GM12878 (cell line): ENCODE measurements at regions not wholly inside any gene's neighbourhood (a gene's known extent, or its start where the extent isn't known, plus 50 kb on each side); places are given as distances from the start of the nearest gene placed in this dataset.

Experiments used
- ATAC-seq: fragments of 200-7000 bp; cut with Tn5 transposase; 3 replicates; pipeline ENCODE4 v1.9.1; 2020; ENCODE audit warnings: mild to moderate bottlenecking, moderate library complexity
- BruUV-seq: library from RNA; stranded (reverse); fragments of 400-500 nt; replicated peaks from 2 replicates; lab custom pipeline; 2021; lab: Mats Ljungman, UMichigan
- CTCF ChIA-PET: fragments of 300-600 bp; sonication (Branson Sonifier 250); formaldehyde crosslinking; extraction: SDS; loops from one replicate; lab custom pipeline; 2021; ENCODE audit warnings: inconsistent platforms; lab: Yijun Ruan, JAX
- POLR2A ChIA-PET: fragments of 350-600 bp; formaldehyde crosslinking; extraction: SDS; loops from one replicate; lab custom pipeline; 2021; ENCODE audit warnings: inconsistent platforms; lab: Charles Lee
- RAD21 ChIA-PET: fragments of 300-600 bp; sonication (Branson Sonifier 250); formaldehyde crosslinking; loops from one replicate; lab custom pipeline; 2023; ENCODE audit warnings: antibody characterized with exemption; ENCODE audit not compliant: unreplicated experiment; lab: Charles Lee
- SMC1A ChIA-PET: fragments of 300-600 bp; sonication (Branson Sonifier 250); formaldehyde crosslinking; loops from one replicate; lab custom pipeline; 2023; ENCODE audit not compliant: unreplicated experiment, uncharacterized antibody; lab: Charles Lee
- DNase-seq: peaks from one replicate; pipeline ENCODE4 v3.0.0-alpha.2; 2011; ENCODE audit warnings: low read depth, low spot score
- FAIRE-seq: peaks from 3 replicates; lab custom pipeline; 2011; peaks lifted over from hg19 to GRCh38; lab: Jason Lieb, UNC
- H2AFZ ChIP-seq: 2 replicates; pipeline ENCODE4 v1.6.0; 2011; ENCODE audit warnings: low read depth, low read length, control low read depth; ENCODE audit not compliant: control insufficient read depth
- H3K27ac ChIP-seq: 2 replicates; pipeline ENCODE4 v1.5.1; 2011; ENCODE audit warnings: control low read depth; ENCODE audit not compliant: control insufficient read depth, insufficient read depth
- H3K27me3 ChIP-seq, 2 experiments: replicated peaks in 1 of 2; 2 replicates each; pipeline versions ENCODE4 v1.6.0 to v1.6.1; 2011; ENCODE audit warnings: low read length in 1 of 2; ENCODE audit not compliant: control insufficient read depth in 2 of 2, insufficient read depth in 2 of 2
- H3K36me3 ChIP-seq, 2 experiments: 2 replicates each; pipeline ENCODE4 v1.5.1; 2011; ENCODE audit warnings: low read length in 1 of 2; ENCODE audit not compliant: control insufficient read depth in 2 of 2, insufficient read depth in 2 of 2
- H3K4me1 ChIP-seq: 2 replicates; pipeline ENCODE4 v1.6.1; 2011; ENCODE audit warnings: mild to moderate bottlenecking, low read length, moderate library complexity, mixed read lengths; ENCODE audit not compliant: control insufficient read depth, insufficient read depth
- H3K4me2 ChIP-seq: 2 replicates; pipeline ENCODE4 v1.6.0; 2011; ENCODE audit warnings: control low read depth; ENCODE audit not compliant: control insufficient read depth, insufficient read depth
- H3K4me3 ChIP-seq: fragments of 200-600 bp; sonication (generic); 2 replicates; pipeline ENCODE4 v1.5.1; 2016
- H3K79me2 ChIP-seq: 2 replicates; pipeline ENCODE4 v1.6.0; 2011; ENCODE audit warnings: low read length; ENCODE audit not compliant: control insufficient read depth, insufficient read depth
- H3K9ac ChIP-seq: 2 replicates; pipeline ENCODE4 v1.8.0; 2011; ENCODE audit warnings: low read length, control low read depth, mixed read lengths; ENCODE audit not compliant: control insufficient read depth, insufficient read depth
- H3K9me3 ChIP-seq: replicated peaks from 3 replicates; pipeline ENCODE4 v1.5.1; 2011; ENCODE audit warnings: mild to moderate bottlenecking, low read length; ENCODE audit not compliant: control insufficient read depth, insufficient read depth
- H4K20me1 ChIP-seq: 2 replicates; pipeline ENCODE4 v1.6.0; 2011; ENCODE audit not compliant: control insufficient read depth, insufficient read depth
- ASH2L ChIP-seq: fragments of 300-600, 200-600 bp; sonication (generic); IDR thresholded peaks from 2 replicates; pipeline ENCODE4 v1.6.1; 2017; ENCODE audit warnings: low read depth, mild to moderate bottlenecking, borderline replicate concordance
- BCLAF1 ChIP-seq: fragments of 450-650 bp; IDR thresholded peaks from 2 replicates; pipeline ENCODE4 v1.6.1; 2017; ENCODE audit warnings: antibody characterized with exemption, mild to moderate bottlenecking, moderate library complexity
- CHD4 ChIP-seq: fragments of 200-600 bp; sonication (generic); IDR thresholded peaks from 2 replicates; pipeline ENCODE4 v1.6.1; 2016; ENCODE audit warnings: mild to moderate bottlenecking
- MYB ChIP-seq: fragments of 150-350 bp; IDR thresholded peaks from 2 replicates; pipeline ENCODE4 v1.6.1; 2014; ENCODE audit warnings: mild to moderate bottlenecking, low read depth, low read length, borderline replicate concordance
- PAX8 ChIP-seq: fragments of 450-650 bp; IDR thresholded peaks from 2 replicates; pipeline ENCODE4 v1.6.1; 2017; ENCODE audit warnings: mild to moderate bottlenecking, moderate library complexity
- WGBS: methylation state at CpG from one replicate; pipeline ENCODE4 v1.1.6; 2016; ENCODE audit warnings: low lambda C conversion rate; ENCODE audit not compliant: insufficient replicate concordance, insufficient coverage; ENCODE audit errors: missing lambda C conversion rate; 5-methylcytosine and 5-hydroxymethylcytosine counted together
- in situ Hi-C: fragments of 300-500 bp; cut with MboI; formaldehyde crosslinking; loops from 9 replicates; pipeline ENCODE4 v1.14.3; 2018; ENCODE audit warnings: mixed read lengths
- intact Hi-C: fragments of 100-400 bp; cut with micrococcal nuclease; formaldehyde crosslinking; loops from one replicate; pipeline ENCODE4 v1.14.2; 2022; ENCODE audit not compliant: unreplicated experiment
- TF ChIP-seq, protein P1 (sequence below): IDR thresholded peaks from 2 replicates; pipeline ENCODE4 v1.6.1; 2011; ENCODE audit warnings: borderline replicate concordance, low read depth, mild to moderate bottlenecking, moderate library complexity, low read length; ENCODE audit not compliant: insufficient read depth, poor library complexity, severe bottlenecking

DNA sequence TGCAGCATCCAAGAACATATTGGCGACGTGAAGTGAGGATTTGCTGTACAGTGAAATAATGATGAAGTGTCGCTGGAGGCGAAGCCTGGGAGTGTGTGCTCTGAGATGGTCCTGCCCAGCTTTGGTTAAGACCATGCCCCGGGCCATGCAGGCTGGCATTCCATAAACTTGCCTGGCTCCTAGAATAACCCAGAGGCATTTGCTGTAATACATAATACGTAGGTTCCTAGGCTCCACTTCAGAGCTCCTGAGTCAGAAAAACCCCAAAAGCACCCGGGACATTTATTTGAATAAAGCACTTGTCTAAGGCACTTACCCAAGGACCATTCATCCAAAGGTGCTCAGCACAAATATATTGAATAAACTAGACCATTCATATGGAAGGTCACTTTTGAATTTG is 279.3 kb downstream of the ABCC12 start:
- DNase-seq: no peak
- Histone ChIP-seq H3K4me1 (no peaks in the 10 kb centered on the region), H3K79me2 (no peaks in the 10 kb centered on the region), H2AFZ (no peak overlapping the region), H3K4me3 (no peak overlapping the region), H4K20me1 (no peaks in the 10 kb centered on the region), H3K9ac (no peak overlapping the region), H3K4me2 (no peak overlapping the region), H3K27me3 (no peaks in the 10 kb centered on the region), H3K27ac (no peak overlapping the region), H3K36me3 (no peaks in the 10 kb centered on the region), H3K9me3 (no peaks in the 10 kb centered on the region)
- 40% methylated on average over 7 of the region's 7 CpGs for WGBS
- ATAC-seq: no peak
- intact Hi-C loops (no loop called here), in situ Hi-C loops (no loop called here)
- no TSS peak for BruUV-seq
- ChIA-PET POLR2A (no interaction called here), RAD21 (interaction anchor here (2.0 kb wide), 1 partner anchor 288 kb away, joined by 8 read pairs; no protein-coding TSS in a partner anchor), SMC1A (no interaction called here), CTCF (interaction anchor here (5.9 kb wide), 1 partner anchor 239 kb away, joined by 54 read pairs; no protein-coding TSS in a partner anchor)
- no peak for FAIRE-seq
- no peak for TF ChIP-seq ASH2L
- no peak for TF ChIP-seq PAX8
- no peak for TF ChIP-seq MYB
- TF ChIP-seq, protein P1, sequence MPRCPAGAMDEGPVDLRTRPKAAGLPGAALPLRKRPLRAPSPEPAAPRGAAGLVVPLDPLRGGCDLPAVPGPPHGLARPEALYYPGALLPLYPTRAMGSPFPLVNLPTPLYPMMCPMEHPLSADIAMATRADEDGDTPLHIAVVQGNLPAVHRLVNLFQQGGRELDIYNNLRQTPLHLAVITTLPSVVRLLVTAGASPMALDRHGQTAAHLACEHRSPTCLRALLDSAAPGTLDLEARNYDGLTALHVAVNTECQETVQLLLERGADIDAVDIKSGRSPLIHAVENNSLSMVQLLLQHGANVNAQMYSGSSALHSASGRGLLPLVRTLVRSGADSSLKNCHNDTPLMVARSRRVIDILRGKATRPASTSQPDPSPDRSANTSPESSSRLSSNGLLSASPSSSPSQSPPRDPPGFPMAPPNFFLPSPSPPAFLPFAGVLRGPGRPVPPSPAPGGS: no peak
- no peak for TF ChIP-seq BCLAF1
- TF ChIP-seq CHD4: no peak
